GM12878 (cell line): ENCODE measurements at regions not wholly inside any gene's neighbourhood (a gene's known extent, or its start where the extent isn't known, plus 50 kb on each side); places are given as distances from the start of the nearest gene placed in this dataset.

Experiments used
- CTCF ChIP-seq, 3 experiments: IDR thresholded peaks in 2 of 3; conservative IDR thresholded peaks in 1 of 3; 2 replicates each; pipeline ENCODE4 v1.5.1; 2011; ENCODE audit warnings: low read depth in 3 of 3, low read length in 3 of 3, mild to moderate bottlenecking in 3 of 3, control low read depth in 2 of 3, moderate library complexity in 2 of 3, inconsistent platforms in 1 of 3, mixed read lengths in 1 of 3; ENCODE audit not compliant: control insufficient read depth in 2 of 3, insufficient read depth in 1 of 3; ENCODE audit errors: extremely low read depth in 1 of 3
- RAD21 ChIP-seq: IDR thresholded peaks from 2 replicates; pipeline ENCODE4 v1.6.1; 2011; ENCODE audit warnings: mild to moderate bottlenecking, low read depth, low read length, moderate library complexity; ENCODE audit not compliant: insufficient read depth
- USF1 ChIP-seq: IDR thresholded peaks from 2 replicates; pipeline ENCODE4 v1.6.1; 2011; ENCODE audit warnings: borderline replicate concordance, low read depth, mild to moderate bottlenecking, moderate library complexity, mixed read lengths, low read length; ENCODE audit not compliant: insufficient read depth; ENCODE audit errors: extremely low read length
- ZNF24 ChIP-seq: fragments of 450-650 bp; IDR thresholded peaks from 2 replicates; pipeline ENCODE4 v1.6.1; 2017; ENCODE audit warnings: antibody characterized with exemption, mild to moderate bottlenecking

- no peak for TF ChIP-seq CTCF (IDR thresholded peaks at IDR 0.05 in 2 of 3, conservative IDR thresholded peaks at IDR 0.05 in 1 of 3; ENCODE audit: control insufficient read depth in 2 of 3, extremely low read depth in 1 of 3, insufficient read depth in 1 of 3, low read depth in 3 of 3, low read length in 3 of 3)
- TF ChIP-seq ZNF24 = no peak
- no peak for TF ChIP-seq RAD21
- TF ChIP-seq USF1 = no peak
These were observed 462.1 kb upstream of the ID2 start for GRCh38 chr2:8219631-8220355.
